Activated T-helper 17 cell treated with anti-CD3 and anti-CD28 coated beads, Interleukin-2, amount 50 U/mL, for 72 hours (primary cell): ENCODE measurements at regions not wholly inside any gene's neighbourhood (a gene's known extent, or its start where the extent isn't known, plus 50 kb on each side); places are given as distances from the start of the nearest gene placed in this dataset.
"Not testable (repeated sequence)": the region's sequence is repeated elsewhere in the genome, so short reads cannot be mapped to it uniquely, and the experiment has no call there.

ENCODE experiments used
- ATAC-seq: fragments of 150-1000 bp; cut with Tn5 transposase; replicated peaks from 2 replicates; pipeline ENCODE4 v1.10.0; 2021; ENCODE audit warnings: mild to moderate bottlenecking, moderate library complexity
- H3K27ac Mint-ChIP-seq: one replicate; pipeline ENCODE4 v1.8.0; 2022; ENCODE audit warnings: mixed read lengths
- H3K27me3 Mint-ChIP-seq: one replicate; pipeline ENCODE4 v1.8.0; 2022; ENCODE audit warnings: mixed read lengths
- H3K36me3 Mint-ChIP-seq: one replicate; pipeline ENCODE4 v1.8.0; 2022; ENCODE audit warnings: low read depth, mild to moderate bottlenecking, mixed read lengths
- H3K4me1 Mint-ChIP-seq: one replicate; pipeline ENCODE4 v1.8.0; 2022; ENCODE audit warnings: mixed read lengths
- H3K4me3 Mint-ChIP-seq: one replicate; pipeline ENCODE4 v1.8.0; 2022; ENCODE audit warnings: mild to moderate bottlenecking, mixed read lengths
- H3K9me3 Mint-ChIP-seq: one replicate; pipeline ENCODE4 v1.8.0; 2022; ENCODE audit warnings: mixed read lengths

- no peaks in the 10 kb centered on the region for H3K36me3 Mint-ChIP-seq
- H3K4me1 Mint-ChIP-seq: no peaks in the 10 kb centered on the region
- H3K27ac Mint-ChIP-seq: no peak overlapping the region
- no peak for ATAC-seq
- H3K9me3 Mint-ChIP-seq: peaks cover 10% of the 10 kb centered on the region
- peaks cover 3% of the 10 kb centered on the region for H3K27me3 Mint-ChIP-seq
- H3K4me3 Mint-ChIP-seq: no peak overlapping the region
Observed at GRCh38 chr1:219041818-219042217, 131.9 kb upstream of the LYPLAL1 start.

DNA sequence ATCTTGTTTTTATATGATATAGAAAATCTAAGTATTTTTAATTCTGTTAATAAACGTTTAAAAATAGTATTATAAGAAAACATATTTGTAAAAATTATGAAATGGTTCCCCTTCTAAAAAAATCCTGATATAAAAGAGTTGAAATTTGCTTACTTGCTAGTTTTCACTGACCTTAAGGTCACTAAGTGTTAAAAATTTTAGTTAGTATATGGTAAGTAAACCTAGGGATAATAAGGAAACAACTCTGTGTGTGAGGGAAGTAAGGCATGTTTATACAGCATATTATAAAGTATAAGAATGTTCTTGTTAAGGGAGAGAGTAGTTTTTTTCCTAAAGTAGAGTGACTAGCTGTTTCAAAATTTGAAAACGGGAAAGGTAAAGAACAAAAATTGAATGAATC is 130.9 kb upstream of the LYPLAL1 start:
- Mint-ChIP-seq H3K36me3 (no peaks in the 10 kb centered on the region), H3K4me3 (no peak overlapping the region), H3K27me3 (peaks cover 3% of the 10 kb centered on the region), H3K9me3 (peaks cover 9% of the 10 kb centered on the region), H3K4me1 (no peaks in the 10 kb centered on the region), H3K27ac (no peak overlapping the region)
- ATAC-seq: no peak

GRCh38 chr1:219045246-219045645 is 128.4 kb upstream of the LYPLAL1 start:
- no peaks in the 10 kb centered on the region for H3K36me3 Mint-ChIP-seq
- H3K27me3 Mint-ChIP-seq: peaks cover 9% of the 10 kb centered on the region
- no peak overlapping the region for H3K4me3 Mint-ChIP-seq
- no peaks in the 10 kb centered on the region for H3K4me1 Mint-ChIP-seq
- no peak for ATAC-seq
- H3K27ac Mint-ChIP-seq: no peak overlapping the region
- peaks cover 7% of the 10 kb centered on the region for H3K9me3 Mint-ChIP-seq

DNA sequence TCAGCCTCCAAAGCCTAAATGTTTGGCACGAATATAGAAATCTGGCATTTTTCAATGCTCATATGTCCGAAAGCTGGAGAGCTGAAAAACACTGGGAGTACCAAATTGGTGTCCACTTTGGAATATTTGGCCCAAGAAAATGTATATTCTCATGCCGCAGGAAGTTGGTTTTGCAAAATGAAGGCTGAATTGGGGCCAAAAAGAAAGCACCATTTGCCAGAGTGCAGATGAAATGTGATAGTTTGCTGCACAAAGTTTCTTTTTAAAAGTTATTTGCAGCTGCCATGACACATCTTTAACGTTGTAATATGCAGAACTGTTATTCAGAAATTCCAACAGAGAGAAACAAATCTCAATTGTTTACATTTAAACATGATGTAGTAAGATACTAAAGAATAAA is 124.2 kb upstream of the LYPLAL1 start:
- H3K27ac Mint-ChIP-seq: no peak overlapping the region
- H3K36me3 Mint-ChIP-seq: no peaks in the 10 kb centered on the region
- no peaks in the 10 kb centered on the region for H3K9me3 Mint-ChIP-seq
- H3K4me1 Mint-ChIP-seq: no peaks in the 10 kb centered on the region
- H3K4me3 Mint-ChIP-seq: no peak overlapping the region
- peaks cover 9% of the 10 kb centered on the region for H3K27me3 Mint-ChIP-seq
- no peak for ATAC-seq

GRCh38 chr1:219050086-219050821 is 123.4 kb upstream of the LYPLAL1 start:
- Mint-ChIP-seq H3K27me3 (peaks cover 9% of the 10 kb centered on the region), H3K4me1 (no peaks in the 10 kb centered on the region), H3K9me3 (no peaks in the 10 kb centered on the region), H3K27ac (no peak overlapping the region), H3K4me3 (no peak overlapping the region), H3K36me3 (no peaks in the 10 kb centered on the region)
- no peak for ATAC-seq

DNA sequence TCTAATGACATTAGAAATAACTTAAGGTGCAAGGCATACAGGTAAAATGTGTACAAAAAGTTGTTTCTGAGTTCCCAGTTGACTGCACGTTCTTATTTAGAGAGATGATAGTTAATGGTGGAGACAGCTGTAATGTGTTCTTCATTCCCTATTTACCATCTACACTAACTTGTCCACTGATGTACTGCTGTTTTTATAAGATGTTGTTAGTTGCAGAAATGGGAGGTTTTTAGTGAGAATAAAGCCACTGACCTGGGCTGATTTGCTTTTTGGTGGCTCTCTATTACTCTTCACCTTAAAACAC is 122.9 kb upstream of the LYPLAL1 start:
- no peaks in the 10 kb centered on the region for H3K4me1 Mint-ChIP-seq
- peaks cover 9% of the 10 kb centered on the region for H3K27me3 Mint-ChIP-seq
- no peak overlapping the region for H3K27ac Mint-ChIP-seq
- H3K4me3 Mint-ChIP-seq: no peak overlapping the region
- no peaks in the 10 kb centered on the region for H3K9me3 Mint-ChIP-seq
- H3K36me3 Mint-ChIP-seq: no peaks in the 10 kb centered on the region
- no peak for ATAC-seq

DNA sequence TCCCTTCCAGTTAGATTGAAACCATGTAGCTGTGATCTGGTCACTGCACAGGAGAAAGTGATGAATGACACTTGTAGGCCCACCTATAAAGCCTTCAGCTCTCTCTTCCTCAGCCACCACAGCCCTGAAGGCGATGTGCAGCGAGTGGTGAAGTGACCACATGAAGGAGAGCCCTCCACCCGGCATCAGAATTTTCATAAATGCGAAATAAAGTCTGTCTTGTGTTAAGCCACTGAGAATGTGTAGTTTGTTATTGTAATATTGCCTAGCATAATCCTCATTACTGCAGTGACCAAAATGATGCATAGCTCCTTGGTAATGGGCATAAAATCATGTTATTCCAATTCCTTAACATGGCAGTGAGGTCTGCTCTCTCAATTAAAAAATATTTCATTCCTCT is 122.1 kb upstream of the LYPLAL1 start:
- ATAC-seq: no peak
- Mint-ChIP-seq H3K9me3 (no peaks in the 10 kb centered on the region), H3K27ac (no peak overlapping the region), H3K4me1 (no peaks in the 10 kb centered on the region), H3K36me3 (no peaks in the 10 kb centered on the region), H3K4me3 (no peak overlapping the region), H3K27me3 (peaks cover 8% of the 10 kb centered on the region)

GRCh38 chr1:219058891-219059820 is 114.5 kb upstream of the LYPLAL1 start:
- Mint-ChIP-seq H3K4me1 (no peaks in the 10 kb centered on the region), H3K27me3 (no peaks in the 10 kb centered on the region), H3K36me3 (no peaks in the 10 kb centered on the region), H3K4me3 (no peak overlapping the region), H3K27ac (no peak overlapping the region), H3K9me3 (peaks cover 4% of the 10 kb centered on the region)
- ATAC-seq: peak; percentile 60

GRCh38 chr1:219060798-219061197 is 112.9 kb upstream of the LYPLAL1 start:
- Mint-ChIP-seq H3K27me3 (no peaks in the 10 kb centered on the region), H3K27ac (no peak overlapping the region), H3K4me1 (no peaks in the 10 kb centered on the region), H3K9me3 (peaks cover 4% of the 10 kb centered on the region), H3K4me3 (no peak overlapping the region), H3K36me3 (no peaks in the 10 kb centered on the region)
- no peak for ATAC-seq

GRCh38 chr1:219062161-219062560 is 111.5 kb upstream of the LYPLAL1 start:
- no peaks in the 10 kb centered on the region for H3K4me1 Mint-ChIP-seq
- no peak overlapping the region for H3K4me3 Mint-ChIP-seq
- peaks cover 4% of the 10 kb centered on the region for H3K9me3 Mint-ChIP-seq
- no peaks in the 10 kb centered on the region for H3K27me3 Mint-ChIP-seq
- H3K36me3 Mint-ChIP-seq: no peaks in the 10 kb centered on the region
- no peak for ATAC-seq
- H3K27ac Mint-ChIP-seq: no peak overlapping the region

DNA sequence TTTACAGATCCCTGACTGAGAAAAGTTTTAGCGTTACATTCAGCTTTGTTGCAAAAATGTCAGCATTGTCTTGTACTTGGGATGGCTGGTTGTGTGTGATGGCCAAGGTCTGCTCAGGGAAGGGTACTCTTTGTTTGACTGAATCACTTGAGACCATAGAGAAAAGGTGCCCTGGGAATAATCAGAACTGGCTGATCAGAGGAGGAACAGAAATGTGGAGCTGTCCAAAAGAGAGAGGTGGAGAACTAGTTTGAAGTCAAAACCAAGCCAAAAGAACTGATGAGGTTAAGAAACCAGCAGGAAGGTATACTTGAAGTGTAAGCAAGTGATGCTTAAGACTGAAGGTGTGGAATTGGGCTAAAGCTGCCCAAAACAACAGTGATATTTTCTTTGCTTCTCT is 107.6 kb upstream of the LYPLAL1 start:
- H3K4me3 Mint-ChIP-seq: no peak overlapping the region
- ATAC-seq: no peak
- H3K36me3 Mint-ChIP-seq: no peaks in the 10 kb centered on the region
- H3K9me3 Mint-ChIP-seq: peaks cover 3% of the 10 kb centered on the region
- no peak overlapping the region for H3K27ac Mint-ChIP-seq
- no peaks in the 10 kb centered on the region for H3K27me3 Mint-ChIP-seq
- no peaks in the 10 kb centered on the region for H3K4me1 Mint-ChIP-seq

GRCh38 chr1:219066631-219067349 is 106.9 kb upstream of the LYPLAL1 start:
- Mint-ChIP-seq H3K9me3 (peaks cover 3% of the 10 kb centered on the region), H3K4me1 (no peaks in the 10 kb centered on the region), H3K27ac (no peak overlapping the region), H3K36me3 (no peaks in the 10 kb centered on the region), H3K27me3 (no peaks in the 10 kb centered on the region), H3K4me3 (no peak overlapping the region)
- ATAC-seq: peak; percentile 32

DNA sequence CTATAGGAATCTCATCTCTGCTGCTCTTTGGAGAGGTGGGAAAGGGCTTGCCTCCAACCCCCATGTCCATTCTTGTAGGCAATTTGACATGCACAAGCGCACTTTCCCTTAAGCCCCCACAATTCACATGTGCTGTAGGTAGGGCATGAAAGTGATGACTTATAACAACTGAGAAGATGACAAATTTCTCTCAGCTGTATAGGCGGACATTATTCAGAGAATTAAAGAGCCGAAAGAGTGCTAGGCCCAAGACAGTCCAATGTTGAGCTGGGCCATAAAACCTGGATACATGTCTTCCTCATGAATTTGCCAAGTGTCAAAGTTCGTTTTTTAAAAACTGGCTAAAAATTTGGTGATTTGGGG is 106.3 kb upstream of the LYPLAL1 start:
- Mint-ChIP-seq H3K4me1 (no peaks in the 10 kb centered on the region), H3K9me3 (peaks cover 3% of the 10 kb centered on the region), H3K27me3 (no peaks in the 10 kb centered on the region), H3K4me3 (no peak overlapping the region), H3K36me3 (no peaks in the 10 kb centered on the region), H3K27ac (no peak overlapping the region)
- peak; percentile 18 for ATAC-seq

GRCh38 chr1:219070395-219070794 is 103.3 kb upstream of the LYPLAL1 start:
- H3K36me3 Mint-ChIP-seq, H3K4me1 Mint-ChIP-seq, H3K27ac Mint-ChIP-seq, H3K9me3 Mint-ChIP-seq, ATAC-seq, H3K4me3 Mint-ChIP-seq, H3K27me3 Mint-ChIP-seq: not testable (repeated sequence)

- Mint-ChIP-seq H3K27ac (no peak overlapping the region), H3K4me3 (no peak overlapping the region), H3K9me3 (peaks cover 3% of the 10 kb centered on the region), H3K27me3 (no peaks in the 10 kb centered on the region), H3K4me1 (no peaks in the 10 kb centered on the region), H3K36me3 (no peaks in the 10 kb centered on the region)
- no peak for ATAC-seq
Observed at GRCh38 chr1:219071209-219071608, 102.5 kb upstream of the LYPLAL1 start.
